ENCODE measurements at regions not wholly inside any gene's neighbourhood (a gene's known extent, or its start where the extent isn't known, plus 50 kb on each side); places are given as distances from the start of the nearest gene placed in this dataset.

- Histone ChIP-seq H2AFZ (ENCODE audit: low read depth, low read length, severe bottlenecking) (no peak overlapping the region), H3K9me2 (replicated peaks; ENCODE audit: insufficient read depth, low read length) (no peaks in the 10 kb centered on the region), H3K9me3 (ENCODE audit: insufficient read depth, low read length) (no peaks in the 10 kb centered on the region), H3K27me3 (ENCODE audit: low read length) (no peaks in the 10 kb centered on the region), H3K4me3 (ENCODE audit: insufficient read depth, low read length, poor library complexity, severe bottlenecking) (no peak overlapping the region), H3K36me3 (ENCODE audit: low read length) (no peaks in the 10 kb centered on the region), H3F3A (ENCODE audit: insufficient read depth) (no peaks in the 10 kb centered on the region), H3K27ac (ENCODE audit: low read depth, low read length) (no peak overlapping the region), H3K9ac (ENCODE audit: low read length) (no peak overlapping the region), H3K4me2 (ENCODE audit: low read depth, low read length, poor library complexity, severe bottlenecking) (no peak overlapping the region), H4K20me1 (ENCODE audit: low read depth, low read length) (no peaks in the 10 kb centered on the region), H3K79me2 (ENCODE audit: insufficient read depth, low read length) (no peaks in the 10 kb centered on the region)
- TF ChIP-seq CTCF (IDR thresholded peaks at IDR 0.05; ENCODE audit: insufficient read depth, low read length, poor library complexity, severe bottlenecking) (no peak), EZH2phosphoT487 (conservative IDR thresholded peaks at IDR 0.05; ENCODE audit: low read length) (no peak)
Observed at GRCh38 chr2:16198166-16198912, 258.0 kb downstream of the MYCN start.

- Histone ChIP-seq H3K4me2 (ENCODE audit: low read depth, low read length, poor library complexity, severe bottlenecking) (no peak overlapping the region), H3K9ac (ENCODE audit: low read length) (no peak overlapping the region), H3K27ac (ENCODE audit: low read depth, low read length) (no peak overlapping the region), H3K79me2 (ENCODE audit: insufficient read depth, low read length) (no peaks in the 10 kb centered on the region), H3K4me3 (ENCODE audit: insufficient read depth, low read length, poor library complexity, severe bottlenecking) (no peak overlapping the region), H3K27me3 (ENCODE audit: low read length) (no peaks in the 10 kb centered on the region), H4K20me1 (ENCODE audit: low read depth, low read length) (no peaks in the 10 kb centered on the region), H3F3A (ENCODE audit: insufficient read depth) (no peaks in the 10 kb centered on the region), H3K9me3 (ENCODE audit: insufficient read depth, low read length) (no peaks in the 10 kb centered on the region), H3K36me3 (ENCODE audit: low read length) (no peaks in the 10 kb centered on the region), H2AFZ (ENCODE audit: low read depth, low read length, severe bottlenecking) (no peak overlapping the region), H3K9me2 (replicated peaks; ENCODE audit: insufficient read depth, low read length) (no peaks in the 10 kb centered on the region)
- TF ChIP-seq CTCF (IDR thresholded peaks at IDR 0.05; ENCODE audit: insufficient read depth, low read length, poor library complexity, severe bottlenecking) (no peak), EZH2phosphoT487 (conservative IDR thresholded peaks at IDR 0.05; ENCODE audit: low read length) (no peak)
Observed at GRCh38 chr2:16197504-16198147, 257.3 kb downstream of the MYCN start.

GRCh38 chr2:16196687-16197503, 256.5 kb downstream of the MYCN start:
- no peak for TF ChIP-seq CTCF (IDR thresholded peaks at IDR 0.05; ENCODE audit: insufficient read depth, low read length, poor library complexity, severe bottlenecking)
- Histone ChIP-seq H3K36me3 (ENCODE audit: low read length) (no peaks in the 10 kb centered on the region), H3K79me2 (ENCODE audit: insufficient read depth, low read length) (no peaks in the 10 kb centered on the region), H3K9me3 (ENCODE audit: insufficient read depth, low read length) (no peaks in the 10 kb centered on the region), H3F3A (ENCODE audit: insufficient read depth) (no peaks in the 10 kb centered on the region), H2AFZ (ENCODE audit: low read depth, low read length, severe bottlenecking) (no peak overlapping the region), H3K27me3 (ENCODE audit: low read length) (no peaks in the 10 kb centered on the region), H3K4me3 (ENCODE audit: insufficient read depth, low read length, poor library complexity, severe bottlenecking) (no peak overlapping the region), H3K9me2 (replicated peaks; ENCODE audit: insufficient read depth, low read length) (no peaks in the 10 kb centered on the region), H4K20me1 (ENCODE audit: low read depth, low read length) (no peaks in the 10 kb centered on the region), H3K4me2 (ENCODE audit: low read depth, low read length, poor library complexity, severe bottlenecking) (no peak overlapping the region), H3K9ac (ENCODE audit: low read length) (no peak overlapping the region), H3K27ac (ENCODE audit: low read depth, low read length) (no peak overlapping the region)
